Activated B cell treated with CpG ODN at 0.5 μM for 24 hours (primary cell): ENCODE measurements at regions not wholly inside any gene's neighbourhood (a gene's known extent, or its start where the extent isn't known, plus 50 kb on each side); places are given as distances from the start of the nearest gene placed in this dataset.

ENCODE experiments used
- ATAC-seq: fragments of 200-7000 bp; cut with Tn5 transposase; one replicate; pipeline ENCODE4 v1.10.0; 2021; ENCODE audit warnings: low read depth, mild to moderate bottlenecking, moderate library complexity
- CTCF ChIA-PET: fragments of 350-600 bp; sonication (Branson Sonifier 250); formaldehyde crosslinking; loops from one replicate; lab custom pipeline; 2021; ENCODE audit warnings: antibody characterized with exemption; lab: Charles Lee
- POLR2A ChIA-PET: fragments of 350-600 bp; sonication (Branson Sonifier 250); formaldehyde crosslinking; loops from one replicate; lab custom pipeline; 2021; ENCODE audit warnings: antibody characterized with exemption; lab: Charles Lee
- DNase-seq: peaks from one replicate; pipeline ENCODE4 v3.0.0; 2022
- H3K27ac Mint-ChIP-seq: one replicate; pipeline ENCODE4 v1.8.0; 2020; ENCODE audit warnings: mixed read lengths
- H3K27me3 Mint-ChIP-seq: one replicate; pipeline ENCODE4 v1.8.0; 2021; ENCODE audit warnings: mixed read lengths
- H3K36me3 Mint-ChIP-seq: one replicate; pipeline ENCODE4 v1.8.0; 2021; ENCODE audit warnings: low read depth, mixed read lengths
- H3K4me1 Mint-ChIP-seq: one replicate; pipeline ENCODE4 v1.8.0; 2021; ENCODE audit warnings: mixed read lengths
- H3K4me3 Mint-ChIP-seq: one replicate; pipeline ENCODE4 v1.8.0; 2020; ENCODE audit warnings: mild to moderate bottlenecking, mixed read lengths
- H3K9me3 Mint-ChIP-seq: one replicate; pipeline ENCODE4 v1.8.0; 2020; ENCODE audit warnings: mixed read lengths
- intact Hi-C: fragments of 100-400 bp; cut with micrococcal nuclease; formaldehyde crosslinking; loops from one replicate; pipeline ENCODE4 v1.15.1; 2024
- TF ChIP-seq, protein P1 (sequence below): fragments of 200-600 bp; IDR thresholded peaks from one replicate; pipeline ENCODE4 v1.8.0; 2022; ENCODE audit warnings: antibody characterized with exemption, mild to moderate bottlenecking

DNA sequence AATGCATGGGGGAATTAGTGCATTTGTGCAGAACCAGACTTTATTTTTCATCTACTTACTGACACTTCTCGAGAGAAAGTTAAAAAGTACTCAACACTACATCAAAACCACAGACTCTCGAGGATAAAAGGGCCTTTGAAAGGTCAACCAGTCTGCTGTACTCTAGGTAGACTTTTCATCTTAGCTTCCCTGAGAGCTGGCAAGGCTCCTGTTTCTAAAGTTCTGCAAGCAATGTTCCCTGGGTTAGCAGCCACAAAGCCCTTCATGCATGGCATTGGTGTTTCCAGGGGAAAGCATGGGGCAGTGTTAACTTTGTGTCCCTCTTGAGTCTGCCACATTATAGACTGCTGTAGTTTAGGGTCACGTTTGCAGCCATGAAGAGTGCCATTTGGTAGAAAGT lies 106.4 kb upstream of the PFN2 start:
- ATAC-seq (no peak), DNase-seq (no peak)
- ChIA-PET CTCF (no interaction called here), POLR2A (no interaction called here)
- Mint-ChIP-seq H3K4me1 (peaks cover 7% of the 10 kb centered on the region), H3K9me3 (no peaks in the 10 kb centered on the region), H3K27ac (no peak overlapping the region), H3K36me3 (no peaks in the 10 kb centered on the region), H3K27me3 (peaks cover 2% of the 10 kb centered on the region), H3K4me3 (no peak overlapping the region)
- intact Hi-C loops: no loop called here
- TF ChIP-seq, protein P1, sequence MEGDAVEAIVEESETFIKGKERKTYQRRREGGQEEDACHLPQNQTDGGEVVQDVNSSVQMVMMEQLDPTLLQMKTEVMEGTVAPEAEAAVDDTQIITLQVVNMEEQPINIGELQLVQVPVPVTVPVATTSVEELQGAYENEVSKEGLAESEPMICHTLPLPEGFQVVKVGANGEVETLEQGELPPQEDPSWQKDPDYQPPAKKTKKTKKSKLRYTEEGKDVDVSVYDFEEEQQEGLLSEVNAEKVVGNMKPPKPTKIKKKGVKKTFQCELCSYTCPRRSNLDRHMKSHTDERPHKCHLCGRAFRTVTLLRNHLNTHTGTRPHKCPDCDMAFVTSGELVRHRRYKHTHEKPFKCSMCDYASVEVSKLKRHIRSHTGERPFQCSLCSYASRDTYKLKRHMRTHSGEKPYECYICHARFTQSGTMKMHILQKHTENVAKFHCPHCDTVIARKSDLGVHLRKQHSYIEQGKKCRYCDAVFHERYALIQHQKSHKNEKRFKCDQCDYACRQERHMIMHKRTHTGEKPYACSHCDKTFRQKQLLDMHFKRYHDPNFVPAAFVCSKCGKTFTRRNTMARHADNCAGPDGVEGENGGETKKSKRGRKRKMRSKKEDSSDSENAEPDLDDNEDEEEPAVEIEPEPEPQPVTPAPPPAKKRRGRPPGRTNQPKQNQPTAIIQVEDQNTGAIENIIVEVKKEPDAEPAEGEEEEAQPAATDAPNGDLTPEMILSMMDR: no peak

DNA sequence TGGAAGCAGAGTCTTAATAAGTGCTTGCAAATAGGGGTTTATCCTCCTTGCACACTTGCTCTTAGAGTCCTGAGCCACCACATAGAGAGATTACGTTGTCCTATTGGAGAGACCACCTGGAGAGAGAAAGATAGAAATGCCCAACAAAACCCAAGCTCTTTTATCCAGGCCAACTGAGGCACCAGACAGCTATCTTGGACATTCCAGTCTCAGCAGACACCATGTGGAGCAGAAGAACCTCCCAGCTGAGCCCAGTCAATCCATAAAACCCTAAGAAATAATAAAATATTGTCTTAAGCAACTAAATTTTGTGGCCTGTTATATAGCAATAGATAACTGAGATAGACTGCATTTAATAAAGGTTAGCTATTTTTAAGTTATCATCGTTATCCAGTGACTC lies 105.7 kb upstream of the PFN2 start:
- DNase-seq: no peak
- POLR2A ChIA-PET: no interaction called here
- intact Hi-C loops: no loop called here
- H3K27ac Mint-ChIP-seq: no peak overlapping the region
- ATAC-seq: no peak
- peaks cover 7% of the 10 kb centered on the region for H3K4me1 Mint-ChIP-seq
- H3K36me3 Mint-ChIP-seq: no peaks in the 10 kb centered on the region
- TF ChIP-seq, protein P1: no peak
- peaks cover 2% of the 10 kb centered on the region for H3K27me3 Mint-ChIP-seq
- H3K9me3 Mint-ChIP-seq: no peaks in the 10 kb centered on the region
- H3K4me3 Mint-ChIP-seq: no peak overlapping the region
- CTCF ChIA-PET: no interaction called here

DNA sequence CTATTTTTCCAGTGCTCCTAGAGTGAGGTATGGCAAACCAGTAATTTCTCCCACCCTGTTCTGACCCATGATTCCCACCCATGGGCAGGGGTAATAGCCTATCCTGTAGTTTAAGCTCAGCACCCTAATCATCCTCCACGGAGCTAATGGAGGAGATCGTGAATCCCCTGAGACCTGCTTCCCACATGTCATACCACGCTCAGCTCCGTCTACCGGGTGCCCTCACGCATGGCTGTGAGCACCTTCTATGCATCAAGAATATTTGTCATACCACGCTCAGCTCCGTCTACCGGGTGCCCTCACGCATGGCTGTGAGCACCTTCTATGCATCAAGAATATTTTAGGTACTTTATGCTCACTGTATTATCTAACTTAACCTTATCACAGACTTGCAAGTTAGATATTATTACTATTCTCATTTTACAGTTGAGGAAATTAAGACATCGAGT lies 104.7 kb upstream of the PFN2 start:
- ATAC-seq (no peak), DNase-seq (no peak)
- CTCF ChIA-PET: no interaction called here
- H3K27me3 Mint-ChIP-seq: peaks cover 2% of the 10 kb centered on the region
- peaks cover 7% of the 10 kb centered on the region for H3K4me1 Mint-ChIP-seq
- TF ChIP-seq, protein P1: no peak
- H3K9me3 Mint-ChIP-seq: no peaks in the 10 kb centered on the region
- H3K27ac Mint-ChIP-seq: no peak overlapping the region
- intact Hi-C loops: no loop called here
- POLR2A ChIA-PET: no interaction called here
- no peak overlapping the region for H3K4me3 Mint-ChIP-seq
- H3K36me3 Mint-ChIP-seq: no peaks in the 10 kb centered on the region

DNA sequence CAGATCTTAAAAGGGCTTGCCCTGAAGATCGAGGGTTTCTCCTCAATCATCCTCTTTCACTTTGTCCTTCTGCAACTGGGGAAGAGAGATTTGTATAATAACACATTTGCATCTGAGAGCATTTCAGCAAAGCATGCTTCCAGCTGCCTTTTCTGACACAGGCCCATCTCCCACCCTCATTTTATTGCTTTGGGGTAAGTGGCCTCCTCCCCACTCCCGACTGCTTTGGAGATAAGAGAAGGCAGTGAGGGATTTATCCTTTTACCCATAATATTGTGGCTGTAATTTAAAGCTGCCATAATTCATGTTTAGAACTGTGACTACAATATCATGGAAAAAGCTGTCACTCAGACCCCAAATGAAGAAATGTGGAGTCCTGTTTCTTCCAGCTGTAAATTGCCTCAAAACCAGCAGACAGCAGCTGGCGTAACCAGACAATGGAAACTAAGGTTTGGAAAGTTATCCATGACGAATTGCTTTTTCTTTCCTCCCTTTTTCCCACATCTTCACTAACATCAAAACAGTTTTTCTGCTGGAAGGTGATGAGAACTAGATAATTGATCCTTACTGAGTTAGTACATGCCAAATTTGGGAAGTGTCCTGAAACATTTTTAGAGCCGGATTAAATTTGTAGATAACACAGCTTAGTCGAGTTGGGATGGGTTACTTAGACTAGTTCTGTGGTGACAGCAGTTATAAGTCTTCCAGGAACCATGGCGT lies 104.2 kb upstream of the PFN2 start:
- POLR2A ChIA-PET: no interaction called here

DNA sequence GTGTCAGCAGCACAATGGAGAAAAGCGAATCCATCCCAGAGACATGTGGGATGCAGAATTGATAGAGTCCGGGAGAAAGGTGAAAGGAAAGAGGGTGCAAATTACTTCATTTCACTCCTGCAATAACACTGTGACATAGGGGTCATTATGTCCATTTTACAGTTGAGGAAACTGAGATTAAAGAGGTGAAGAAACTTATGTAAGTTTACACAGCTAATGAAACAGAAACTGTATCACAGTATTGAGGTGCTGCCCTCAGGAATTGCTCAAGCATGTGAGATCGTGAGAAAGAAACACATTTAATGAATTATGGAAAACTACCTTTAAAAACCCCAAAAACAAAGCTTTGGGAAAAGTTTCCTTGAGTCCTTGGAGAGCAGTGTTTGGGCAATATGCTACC lies 103.6 kb upstream of the PFN2 start:
- Mint-ChIP-seq H3K9me3 (no peaks in the 10 kb centered on the region), H3K27ac (no peak overlapping the region), H3K4me1 (peaks cover 7% of the 10 kb centered on the region), H3K4me3 (no peak overlapping the region), H3K27me3 (peaks cover 8% of the 10 kb centered on the region), H3K36me3 (no peaks in the 10 kb centered on the region)
- ATAC-seq (no peak), DNase-seq (no peak)
- ChIA-PET CTCF (no interaction called here), POLR2A (no interaction called here)
- intact Hi-C loops: no loop called here
- TF ChIP-seq, protein P1: no peak

More for the DNA sequence above, 104.2 kb upstream of the PFN2 start:
- no peak overlapping the region for H3K4me3 Mint-ChIP-seq
- CTCF ChIA-PET: no interaction called here
- no peaks in the 10 kb centered on the region for H3K36me3 Mint-ChIP-seq
- peaks cover 2% of the 10 kb centered on the region for H3K27me3 Mint-ChIP-seq
- H3K27ac Mint-ChIP-seq: no peak overlapping the region
- DNase-seq: no peak
- H3K9me3 Mint-ChIP-seq: no peaks in the 10 kb centered on the region
- no peak for ATAC-seq
- peaks cover 7% of the 10 kb centered on the region for H3K4me1 Mint-ChIP-seq
- intact Hi-C loops: no loop called here
- TF ChIP-seq, protein P1: no peak
